NCI-H2171 treated with DMSO at 0.1 percent for 48 hours (cell line): ENCODE measurements at regions not wholly inside any gene's neighbourhood (a gene's known extent, or its start where the extent isn't known, plus 50 kb on each side); places are given as distances from the start of the nearest gene placed in this dataset.

Source experiments
- DNase-seq: peaks from one replicate; lab custom pipeline; 2025; lab: John Stamatoyannopoulos, UW

DNA sequence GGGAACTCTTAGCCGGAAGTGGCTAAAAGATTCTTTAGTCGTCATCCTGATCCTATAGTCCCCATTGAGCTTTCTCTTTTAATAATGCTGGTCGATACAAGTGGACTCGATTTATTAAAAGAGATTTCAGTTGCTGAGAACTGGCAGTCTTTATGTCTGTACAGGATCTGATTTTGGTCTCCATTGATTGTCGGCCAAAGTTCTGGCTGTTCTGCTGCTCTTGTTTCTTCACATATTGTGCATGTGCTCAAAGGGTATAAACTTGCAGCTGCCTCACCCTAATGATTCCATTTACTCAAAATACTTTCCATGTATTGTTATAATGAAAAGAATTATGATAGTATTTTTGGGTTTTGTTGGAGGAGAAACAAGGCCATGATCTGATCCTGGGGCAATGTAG lies 100.7 kb upstream of the CTTNBP2 start:
- no peak for DNase-seq

DNA sequence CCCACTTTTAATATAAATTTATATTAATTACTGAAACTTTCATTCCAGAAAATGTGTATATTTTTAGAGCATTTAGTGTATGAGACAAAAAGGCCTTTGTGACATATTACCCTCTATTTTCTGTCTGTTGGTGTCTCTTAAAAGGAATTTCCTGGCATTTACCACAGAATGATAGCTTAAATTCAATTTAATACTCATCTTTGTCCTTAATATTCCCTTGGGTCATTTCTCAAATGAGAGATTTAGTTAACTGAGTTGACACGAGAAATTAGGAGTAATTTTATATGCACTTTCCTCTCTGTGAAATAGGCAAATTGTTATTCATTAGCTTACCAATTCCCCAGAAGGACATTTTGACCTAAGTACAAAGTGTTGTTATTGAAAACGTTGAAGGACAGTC lies 101.7 kb upstream of the CTTNBP2 start:
- no peak for DNase-seq

DNA sequence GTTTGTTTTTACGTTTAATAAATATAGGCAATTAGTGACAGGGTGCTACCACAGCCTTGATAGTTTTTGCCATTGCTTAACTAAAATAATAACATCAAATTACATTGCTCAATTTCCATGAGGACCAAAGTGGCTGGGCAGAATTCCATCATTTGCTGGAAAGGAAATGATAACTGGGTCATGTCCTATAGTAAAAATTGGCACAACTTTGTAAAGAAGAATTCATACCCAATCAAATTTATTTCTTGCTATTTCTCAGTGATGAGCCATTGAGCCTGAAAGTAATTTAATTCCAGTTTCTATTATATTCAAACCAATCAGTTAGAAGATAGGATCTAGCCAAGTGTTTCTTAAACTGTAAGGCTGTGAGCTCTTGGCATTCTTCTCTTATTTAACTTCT lies 102.2 kb upstream of the CTTNBP2 start:
- no peak for DNase-seq

DNA sequence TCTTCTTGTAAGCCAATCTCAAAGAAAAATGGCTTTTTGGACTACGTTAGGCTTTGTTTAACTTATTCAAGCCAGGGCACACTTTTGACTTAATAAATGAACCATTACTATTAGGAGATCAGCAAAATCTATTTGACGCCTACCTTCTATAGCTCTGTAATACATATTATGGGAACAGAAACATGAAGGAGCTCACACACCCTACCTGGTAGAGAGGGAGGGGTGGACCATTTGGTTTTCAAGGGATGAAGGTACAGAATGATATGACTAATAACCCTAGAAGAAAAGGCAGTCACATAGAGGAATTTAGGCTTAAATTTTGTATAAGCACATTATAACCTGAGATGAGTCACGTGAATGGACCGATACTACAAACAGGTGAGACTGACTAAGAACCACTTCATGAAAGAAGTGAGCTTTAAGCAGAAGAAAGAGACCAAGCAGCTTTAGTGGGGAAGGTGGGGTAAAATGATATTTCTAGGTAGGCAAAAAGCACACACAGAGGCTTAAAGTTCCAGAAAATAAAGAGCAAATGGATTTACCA lies 106.8 kb upstream of the CTTNBP2 start:
- DNase-seq = no peak

DNA sequence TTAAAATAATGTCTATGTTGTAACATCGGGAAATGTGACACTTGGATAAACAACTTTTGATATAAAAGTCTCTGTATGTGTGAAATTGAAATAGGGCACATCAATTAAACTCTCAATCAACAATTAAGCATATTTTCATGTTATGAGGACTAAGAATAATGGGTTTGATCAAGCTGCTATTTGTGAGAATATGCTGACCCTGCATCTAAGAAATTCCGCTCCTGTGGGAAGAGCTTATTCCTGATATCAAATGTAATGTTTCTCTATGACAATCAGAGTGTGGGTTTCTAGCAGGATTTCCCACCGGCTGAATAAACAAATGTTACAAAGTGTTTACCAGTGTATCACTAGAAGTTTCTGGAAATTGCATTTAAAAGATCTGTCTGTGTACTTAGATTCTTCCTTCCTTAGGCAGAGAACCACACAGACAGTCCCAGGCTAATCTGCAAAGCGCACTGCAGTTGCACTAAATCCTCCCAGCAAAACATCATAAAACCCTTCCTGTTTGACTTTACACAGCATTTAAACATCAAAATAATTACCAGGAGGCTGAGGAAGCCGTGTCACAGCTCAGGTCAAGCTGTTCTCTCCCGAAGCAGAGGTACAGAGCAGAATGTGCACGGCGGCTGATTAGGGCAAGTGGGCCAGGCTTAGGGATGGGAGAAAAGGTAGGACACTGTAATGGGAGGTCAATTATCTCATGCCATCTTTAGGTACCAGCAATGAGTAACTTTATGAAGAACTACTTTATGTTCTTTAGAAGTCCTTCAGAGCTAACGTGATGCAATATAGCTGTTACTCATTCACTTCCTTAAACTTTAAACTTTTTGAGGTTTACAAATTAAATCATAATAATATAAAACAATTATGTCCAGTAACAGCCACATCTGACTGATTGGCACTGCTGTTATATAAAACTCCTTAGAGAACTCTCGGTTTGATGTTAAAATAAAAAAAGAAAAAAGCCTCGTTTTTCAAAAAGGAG lies 109.1 kb upstream of the CTTNBP2 start:
- DNase-seq = no peak

DNA sequence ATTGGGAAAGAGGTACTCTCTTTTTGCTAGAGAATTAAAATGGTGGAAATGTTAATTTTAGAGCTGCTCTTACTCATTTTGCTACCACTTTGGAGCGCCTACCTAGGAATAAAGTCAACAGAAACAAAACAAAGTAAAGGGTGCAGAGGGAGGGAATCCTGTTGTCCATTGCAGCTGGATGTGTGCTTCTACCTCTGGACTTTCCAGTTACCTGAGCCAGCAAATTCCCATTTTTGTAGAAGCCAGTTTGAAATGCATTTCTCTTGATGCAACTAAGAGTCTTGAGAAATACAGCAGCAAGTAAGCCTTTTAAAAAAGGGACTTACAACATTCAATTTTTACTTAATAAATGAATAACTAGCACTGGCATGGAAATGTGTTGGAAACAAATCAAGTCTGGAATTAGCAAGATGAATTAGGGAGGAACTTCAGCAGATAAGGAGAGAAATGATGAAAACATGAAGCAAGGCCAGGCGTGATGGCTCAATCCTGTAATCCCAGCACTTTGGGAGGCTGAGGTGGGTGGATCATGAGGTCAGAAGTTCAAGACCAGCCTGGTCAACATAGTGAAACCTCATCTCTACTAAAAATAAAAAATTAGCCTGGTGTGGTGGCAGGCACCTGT lies 113.5 kb upstream of the CTTNBP2 start:
- no peak for DNase-seq

DNA sequence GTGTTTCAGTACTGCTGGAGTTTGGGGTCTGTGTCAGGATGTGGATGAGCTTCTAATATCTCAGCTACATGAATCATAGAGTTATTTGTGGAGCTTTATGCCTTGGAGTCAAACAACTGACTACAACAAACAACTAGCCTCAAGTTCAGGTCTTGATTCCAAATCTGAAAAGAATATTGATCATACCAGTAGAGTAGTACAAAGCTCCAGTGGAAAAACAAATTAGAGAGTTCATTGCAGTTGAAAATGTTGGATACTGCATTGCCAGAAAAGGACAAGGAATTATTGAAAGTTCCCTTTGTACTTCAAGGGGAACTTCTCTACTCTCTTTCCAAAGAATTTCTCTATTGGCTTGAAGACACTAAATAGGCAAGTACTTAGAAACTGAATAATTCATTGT lies 117.6 kb upstream of the CTTNBP2 start:
- no peak for DNase-seq

DNA sequence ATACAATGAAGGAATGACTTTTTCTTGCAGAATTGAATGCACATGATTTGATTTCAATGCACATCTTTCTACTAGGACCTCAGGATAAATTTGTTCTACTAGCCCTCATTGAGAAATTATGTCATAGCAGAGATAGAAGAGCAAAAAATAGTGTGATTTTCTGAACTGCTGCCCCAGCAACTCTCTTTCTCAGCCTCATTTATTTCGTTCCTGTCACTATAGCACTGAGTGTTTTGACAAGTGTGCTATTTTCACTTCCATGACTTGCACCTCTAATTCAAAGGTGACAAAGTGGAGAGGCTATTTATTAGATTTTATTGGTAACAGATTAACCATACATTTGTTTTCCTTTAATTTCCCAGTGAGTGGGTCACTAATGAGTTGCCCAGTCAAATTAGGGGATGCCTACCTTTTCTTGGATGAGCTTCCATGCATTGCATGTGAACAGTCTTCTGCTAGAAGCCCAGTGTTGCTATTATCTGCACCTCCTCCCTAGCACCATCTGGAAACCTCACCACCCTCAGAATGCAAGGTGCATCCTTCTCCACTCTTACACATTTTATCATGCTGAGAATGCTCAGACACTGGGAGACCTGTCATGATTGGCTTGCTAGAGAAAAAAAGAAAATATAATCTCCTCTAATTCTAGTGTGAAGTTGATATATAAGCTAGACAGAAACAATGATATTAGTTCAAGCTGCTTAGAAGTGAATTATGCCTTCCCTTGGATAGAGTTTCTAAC lies 119.6 kb upstream of the CTTNBP2 start:
- DNase-seq = no peak

DNA sequence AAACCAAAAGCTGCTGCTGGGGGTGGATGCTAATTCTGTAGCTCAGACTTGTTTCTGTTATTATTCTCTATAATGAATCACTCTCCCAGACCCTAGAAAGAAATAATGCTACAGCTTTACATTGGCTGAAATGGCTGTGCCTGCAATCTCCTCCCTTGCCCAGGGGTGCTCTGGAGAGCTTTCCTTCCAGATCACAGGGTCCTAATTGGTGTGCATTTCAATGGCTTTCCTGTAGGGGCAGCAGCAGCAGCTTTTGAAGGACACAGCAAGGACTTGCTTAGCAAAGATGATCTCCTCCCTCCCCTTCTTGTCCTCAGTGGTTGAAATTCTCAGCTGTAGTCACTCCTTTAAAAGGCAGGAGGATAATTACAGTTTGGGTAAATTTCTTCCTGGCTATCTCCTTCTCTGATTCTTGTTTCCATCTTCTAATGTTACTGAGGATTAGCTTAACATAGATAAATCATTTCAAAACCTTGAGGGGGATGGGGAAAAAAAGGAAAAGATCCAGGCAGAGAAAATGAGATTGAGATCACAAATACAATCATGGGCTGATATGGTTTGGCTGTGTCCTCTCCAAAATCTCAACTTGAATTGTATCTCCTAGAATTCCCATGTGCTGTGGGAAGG lies 120.2 kb upstream of the CTTNBP2 start:
- DNase-seq = peak; percentile 32

DNA sequence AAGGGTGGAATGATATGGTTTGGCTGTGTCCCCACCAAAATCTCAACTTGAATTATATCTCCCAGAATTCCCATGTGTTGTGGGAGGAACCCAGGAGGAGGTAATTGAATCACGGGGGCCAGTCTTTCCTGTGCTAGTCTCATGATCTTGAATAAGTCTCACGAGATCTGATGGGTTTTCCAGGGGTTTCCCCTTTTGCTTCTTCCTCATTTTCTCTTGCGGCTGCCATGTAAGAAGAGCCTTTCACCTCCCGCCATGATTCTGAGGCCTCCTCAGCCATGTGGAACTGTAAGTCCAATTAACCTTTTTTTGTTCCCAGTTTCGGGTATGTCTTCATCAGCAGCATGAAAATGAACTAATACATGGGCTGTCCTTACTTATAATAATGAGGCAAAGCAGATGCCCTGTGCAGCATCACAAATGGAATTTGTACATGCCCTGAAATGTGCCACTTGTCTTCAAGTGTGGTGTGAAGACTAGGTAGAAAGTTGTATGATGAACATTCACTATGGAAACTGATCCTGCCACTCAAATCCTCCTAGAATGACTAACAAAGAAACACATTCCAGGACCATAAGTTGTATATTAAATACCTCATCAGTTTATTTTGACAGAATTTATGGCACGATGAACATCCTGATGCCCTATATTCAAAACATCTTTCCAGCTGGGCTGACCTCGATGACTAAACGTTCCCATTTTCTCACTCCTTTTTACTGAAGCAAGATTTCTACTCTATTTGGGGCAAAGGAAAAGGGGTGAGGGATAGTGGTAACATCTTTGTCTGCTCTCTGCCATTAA lies 122.8 kb upstream of the CTTNBP2 start:
- no peak for DNase-seq

DNA sequence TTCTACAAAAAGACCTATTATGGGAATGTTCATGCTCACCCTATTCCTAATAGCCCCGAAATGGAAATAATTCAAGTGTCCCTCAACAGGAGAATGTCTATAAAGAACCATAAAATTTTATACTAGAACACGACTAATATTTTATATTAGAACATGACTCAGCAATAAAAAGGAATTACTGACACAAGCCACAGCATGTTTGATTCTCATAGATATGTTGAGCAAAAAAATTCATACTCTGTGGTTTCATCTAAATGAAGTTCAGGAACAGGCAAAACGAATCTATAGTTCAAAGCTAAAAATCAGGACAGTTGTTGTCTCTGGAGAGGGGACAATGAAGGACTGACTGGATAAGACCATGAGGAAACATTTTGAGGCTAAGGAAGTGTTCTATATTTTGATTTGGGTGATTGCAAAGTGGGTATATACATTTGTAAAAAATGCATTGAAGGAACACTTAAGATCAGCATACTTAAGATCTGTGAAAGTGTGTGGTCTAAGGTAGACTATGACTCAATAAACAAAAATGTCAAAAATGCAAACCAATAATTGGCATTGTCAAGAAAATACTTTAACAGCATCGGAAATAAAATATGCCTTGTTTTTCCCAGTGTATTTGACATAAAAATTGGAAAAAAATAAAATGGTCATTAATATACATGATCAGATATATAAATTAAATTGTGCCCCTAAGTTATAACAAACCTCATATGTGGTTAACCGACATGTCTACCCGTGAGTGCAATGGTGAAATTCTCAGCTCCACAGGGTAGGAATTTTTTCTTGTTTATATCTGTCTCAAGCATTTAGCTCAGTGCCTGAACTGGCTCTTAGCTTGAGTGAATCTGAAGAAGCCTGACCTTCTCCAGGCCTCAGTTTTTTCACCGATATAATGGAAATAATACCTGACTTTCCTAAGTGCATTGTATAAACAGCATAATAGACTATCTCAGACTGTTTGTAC lies 124.9 kb upstream of the CTTNBP2 start:
- no peak for DNase-seq

DNA sequence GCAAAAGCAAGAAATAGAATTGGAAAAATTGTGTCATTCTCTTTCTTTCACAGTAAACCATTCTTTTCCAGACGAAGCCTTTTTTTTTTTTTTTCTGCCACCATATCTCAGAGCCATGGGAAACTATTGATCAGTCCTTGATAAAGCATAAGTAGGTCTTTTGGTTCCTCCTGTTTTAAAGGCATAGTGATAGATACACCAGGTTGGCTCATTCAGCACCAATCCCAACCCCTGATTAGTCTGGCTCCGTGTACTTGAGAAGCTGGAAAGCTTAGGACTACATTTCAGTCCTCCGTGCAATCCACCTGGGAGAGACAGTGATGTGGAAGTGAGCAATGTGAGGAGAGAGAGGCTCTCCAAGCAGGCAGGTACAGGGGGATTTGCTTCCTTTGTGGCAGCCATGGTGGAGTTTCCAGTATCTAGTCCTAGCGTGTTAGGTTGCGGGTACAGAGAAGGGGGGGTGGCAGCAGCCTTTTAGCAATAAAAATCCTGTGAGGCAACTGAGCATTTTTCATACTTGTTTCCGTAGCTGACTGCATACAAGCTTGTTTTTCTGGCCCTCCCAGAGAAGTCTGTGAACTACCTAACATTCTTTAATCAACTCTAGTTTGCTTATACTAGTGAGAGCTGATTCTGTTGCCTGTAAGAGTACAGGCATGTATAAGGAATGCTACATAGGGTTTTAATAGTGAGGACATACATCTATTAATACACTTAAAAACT lies 127.4 kb upstream of the CTTNBP2 start:
- no peak for DNase-seq

DNA sequence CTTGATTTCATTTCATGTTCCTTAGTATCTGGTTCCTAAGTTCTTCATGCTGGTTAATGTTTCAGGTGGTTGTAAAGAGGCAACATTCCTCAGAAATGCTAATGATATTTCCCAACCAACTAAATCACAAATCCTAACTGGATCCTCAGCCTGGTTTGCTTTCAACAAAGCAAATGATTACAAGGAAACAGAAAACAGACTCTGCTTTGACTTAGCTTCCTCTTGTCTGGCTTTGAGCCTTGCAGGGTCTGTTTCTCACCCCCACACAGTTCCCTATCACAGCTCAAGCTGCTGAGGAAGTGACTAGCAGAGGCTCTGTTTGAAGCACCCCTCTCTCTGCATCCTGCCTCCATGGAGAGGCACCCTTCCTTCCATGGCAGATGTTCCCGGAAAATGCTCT lies 130.2 kb upstream of the CTTNBP2 start:
- DNase-seq = no peak

DNA sequence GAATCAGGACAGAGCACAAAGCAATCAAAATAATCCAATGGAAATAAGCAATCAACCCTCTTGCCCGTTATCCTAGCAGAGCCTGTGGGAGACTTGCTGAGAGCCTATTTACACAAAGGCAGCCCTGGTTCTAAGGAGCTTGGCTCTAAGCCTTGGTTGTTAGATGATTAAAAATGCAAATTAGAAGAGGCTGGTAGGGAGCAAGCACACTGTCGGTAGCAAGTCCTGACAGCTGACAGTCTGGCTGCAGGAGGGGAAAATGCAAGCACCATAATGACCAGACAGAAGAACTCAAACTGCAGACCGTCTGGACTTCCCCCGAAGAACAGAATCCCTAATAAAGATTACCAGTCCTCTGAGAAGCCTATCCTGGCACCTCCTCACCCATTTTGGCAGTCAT lies 131.8 kb upstream of the CTTNBP2 start:
- DNase-seq = no peak

DNA sequence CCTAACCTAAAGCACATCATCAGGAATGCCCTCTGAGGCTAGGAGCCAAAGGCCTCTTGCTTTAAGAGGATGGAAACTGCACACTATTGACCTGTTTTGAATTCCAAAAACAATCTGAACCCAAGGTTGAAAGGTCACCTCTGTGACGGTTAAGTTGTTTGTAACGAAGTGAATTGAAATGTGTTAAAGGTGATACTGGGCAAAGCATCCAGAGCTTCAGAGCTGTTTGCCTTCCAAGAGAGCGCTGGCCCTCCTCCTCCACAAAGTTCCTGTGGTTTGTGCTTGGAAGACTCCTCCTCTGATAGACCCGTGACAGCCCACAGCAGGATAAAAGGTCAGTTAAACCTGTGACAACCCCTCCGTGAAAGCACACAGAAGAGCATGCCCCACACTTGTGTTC lies 133.7 kb upstream of the CTTNBP2 start:
- DNase-seq = no peak

DNA sequence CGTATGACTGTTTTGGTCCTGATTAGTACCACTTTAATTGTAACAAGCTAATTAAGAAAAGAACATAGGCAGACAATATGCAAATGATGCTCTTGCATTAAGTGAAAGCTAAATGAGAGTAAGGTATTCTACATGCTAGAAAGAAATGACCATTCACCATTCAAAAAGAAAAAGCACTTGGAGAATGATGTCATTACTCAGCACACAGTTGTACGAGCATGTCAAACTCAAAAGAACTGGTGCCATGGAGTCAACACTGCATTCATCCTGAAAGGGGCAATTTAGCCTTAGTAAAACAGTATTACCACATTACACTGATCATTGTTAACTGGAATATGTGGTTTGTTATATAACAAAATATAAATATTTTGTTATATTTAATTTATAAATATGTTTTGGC lies 136.2 kb upstream of the CTTNBP2 start:
- DNase-seq = no peak

DNA sequence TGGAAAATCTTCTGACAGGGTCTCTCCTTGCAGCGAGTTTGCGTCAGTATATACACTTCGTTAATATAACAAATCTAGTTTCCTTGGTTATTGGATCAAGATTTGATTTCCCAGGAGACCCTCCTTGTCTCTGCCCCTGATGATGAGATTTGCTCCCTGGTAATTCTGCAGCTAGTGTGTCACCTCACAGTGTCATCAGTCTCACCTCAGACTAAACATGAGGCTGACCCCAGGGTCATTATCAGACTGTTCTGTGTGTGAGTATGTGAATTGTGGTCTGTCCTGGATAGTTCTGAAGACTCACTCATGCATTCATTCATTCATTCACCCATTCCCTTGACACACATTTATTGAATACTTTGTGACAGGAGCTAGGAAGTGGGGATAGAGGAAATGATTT lies 138.4 kb upstream of the CTTNBP2 start:
- DNase-seq = no peak

DNA sequence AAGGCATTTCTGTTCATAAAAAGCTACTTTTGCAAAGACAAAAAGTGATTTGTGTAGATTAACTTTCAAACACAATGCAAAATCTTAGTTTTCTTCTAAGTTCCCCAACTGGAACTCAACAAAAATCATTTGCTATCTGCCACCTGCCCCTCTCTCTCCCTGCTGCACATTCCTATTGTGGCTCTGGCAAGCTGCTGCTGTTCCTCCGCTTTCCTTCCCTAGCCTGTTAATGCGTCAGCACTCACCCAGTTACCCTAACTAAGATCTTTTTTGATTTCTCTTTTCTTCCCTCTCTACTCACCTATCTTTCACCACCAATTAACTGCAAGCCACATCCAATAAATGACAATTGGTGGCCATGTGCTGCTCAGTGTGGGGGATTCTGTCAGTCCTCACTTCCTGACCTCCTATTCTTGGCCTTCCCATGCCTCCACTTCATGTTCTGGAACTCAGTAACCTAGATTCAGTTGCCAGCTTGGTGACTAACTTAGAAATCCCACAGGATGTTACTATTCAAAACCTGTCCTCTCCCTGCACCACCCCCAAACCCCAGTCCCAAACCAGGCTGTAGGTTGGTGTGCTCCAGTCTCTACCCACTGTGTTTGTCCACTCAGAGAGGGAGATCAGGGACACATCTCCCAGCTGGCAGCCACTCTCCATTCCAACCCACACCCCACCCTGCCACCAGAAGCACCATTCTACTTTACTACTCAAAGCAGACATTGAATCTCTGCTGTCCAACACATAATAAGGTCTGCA lies 140.2 kb upstream of the CTTNBP2 start:
- DNase-seq = no peak

DNA sequence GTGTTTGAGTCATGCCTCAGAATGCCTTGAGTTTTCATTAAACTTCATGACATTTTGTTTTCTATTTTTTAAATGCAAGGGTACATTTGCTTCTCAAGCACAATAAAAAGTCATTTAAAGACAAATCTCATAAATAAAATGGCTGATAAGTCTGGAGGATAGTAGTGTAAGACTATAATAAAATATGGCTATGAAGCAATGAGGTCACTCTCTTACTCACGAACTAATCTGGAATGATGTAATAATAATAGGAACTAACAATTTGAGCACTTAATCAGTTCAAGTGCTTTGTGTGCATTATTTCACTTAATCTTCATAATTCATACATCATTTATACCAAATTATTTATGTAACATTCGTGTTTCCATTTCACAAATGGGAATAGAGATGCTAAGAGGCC lies 149.3 kb upstream of the CTTNBP2 start:
- no peak for DNase-seq
